Astrocyte (in vitro differentiated cells and primary cell): ENCODE measurements at regions not wholly inside any gene's neighbourhood (a gene's known extent, or its start where the extent isn't known, plus 50 kb on each side); places are given as distances from the start of the nearest gene placed in this dataset.

ENCODE experiments used
- DNase-seq: peaks from one replicate; pipeline ENCODE4 v3.0.0-alpha.2; 2010; ENCODE audit warnings: low read depth
- FAIRE-seq: peaks from 2 replicates; lab custom pipeline; 2011; peaks lifted over from hg19 to GRCh38; lab: Jason Lieb, UNC
- H2AFZ ChIP-seq: 2 replicates; pipeline ENCODE4 v1.6.0; 2012; ENCODE audit warnings: low read depth, low read length, inconsistent platforms
- H3K27ac ChIP-seq: 2 replicates; pipeline ENCODE4 v1.5.1; 2011; ENCODE audit warnings: low read depth, low read length, inconsistent platforms
- H3K27me3 ChIP-seq: 2 replicates; pipeline ENCODE4 v1.6.0; 2011; ENCODE audit warnings: low read length, inconsistent platforms; ENCODE audit not compliant: insufficient read depth
- H3K36me3 ChIP-seq: 2 replicates; pipeline ENCODE4 v1.5.1; 2011; ENCODE audit warnings: low read length, inconsistent platforms; ENCODE audit not compliant: insufficient read depth
- H3K4me1 ChIP-seq: 2 replicates; pipeline ENCODE4 v1.5.1; 2011; ENCODE audit warnings: low read length, inconsistent platforms; ENCODE audit not compliant: insufficient read depth
- H3K4me2 ChIP-seq: 2 replicates; pipeline ENCODE4 v1.6.0; 2012; ENCODE audit warnings: low read length, inconsistent platforms
- H3K4me3 ChIP-seq: 2 replicates; pipeline ENCODE4 v1.5.1; 2011; ENCODE audit warnings: low read depth, mild to moderate bottlenecking, low read length, inconsistent platforms; ENCODE audit not compliant: insufficient read depth
- H3K79me2 ChIP-seq: 2 replicates; pipeline ENCODE4 v1.6.0; 2012; ENCODE audit warnings: mild to moderate bottlenecking, low read length, inconsistent platforms; ENCODE audit not compliant: insufficient read depth
- H3K9ac ChIP-seq: 2 replicates; pipeline ENCODE4 v1.6.0; 2012; ENCODE audit warnings: mild to moderate bottlenecking, low read length, inconsistent platforms
- H3K9me3 ChIP-seq: 2 replicates; pipeline ENCODE4 v1.5.1; 2012; ENCODE audit warnings: low read depth, mild to moderate bottlenecking, low read length, inconsistent platforms; ENCODE audit not compliant: insufficient read depth
- H4K20me1 ChIP-seq: 2 replicates; pipeline ENCODE4 v1.6.0; 2012; ENCODE audit warnings: low read length, inconsistent platforms; ENCODE audit not compliant: insufficient read depth
- H3K27ac Mint-ChIP-seq: one replicate; pipeline ENCODE4 v1.8.0; 2021; ENCODE audit warnings: mild to moderate bottlenecking, mixed read lengths; ENCODE audit not compliant: unreplicated experiment
- H3K27me3 Mint-ChIP-seq: one replicate; pipeline ENCODE4 v1.8.0; 2021; ENCODE audit warnings: low read depth, mixed read lengths; ENCODE audit not compliant: unreplicated experiment
- H3K36me3 Mint-ChIP-seq: one replicate; pipeline ENCODE4 v1.8.0; 2021; ENCODE audit warnings: low read depth, mixed read lengths; ENCODE audit not compliant: unreplicated experiment
- H3K4me1 Mint-ChIP-seq: one replicate; pipeline ENCODE4 v1.8.0; 2021; ENCODE audit warnings: low read depth, mixed read lengths; ENCODE audit not compliant: unreplicated experiment
- H3K4me3 Mint-ChIP-seq: one replicate; pipeline ENCODE4 v1.8.0; 2021; ENCODE audit warnings: mild to moderate bottlenecking, moderate library complexity, mixed read lengths; ENCODE audit not compliant: unreplicated experiment
- H3K9me3 Mint-ChIP-seq: one replicate; pipeline ENCODE4 v1.8.0; 2021; ENCODE audit warnings: mild to moderate bottlenecking, mixed read lengths; ENCODE audit not compliant: unreplicated experiment
- CTCF ChIP-seq: IDR thresholded peaks from 2 replicates; pipeline ENCODE4 v1.5.1; 2011; ENCODE audit warnings: low read depth, mild to moderate bottlenecking, inconsistent platforms, low read length, moderate library complexity; ENCODE audit not compliant: insufficient read depth
- EZH2 ChIP-seq: IDR thresholded peaks from 2 replicates; pipeline ENCODE4 v1.6.1; 2012; ENCODE audit warnings: mild to moderate bottlenecking, low read length, inconsistent platforms; ENCODE audit not compliant: insufficient read depth

- no peaks in the 10 kb centered on the region for H3K36me3 Mint-ChIP-seq
- H3K9me3 ChIP-seq = no peaks in the 10 kb centered on the region
- H3K27ac ChIP-seq = no peak overlapping the region
- H3K4me3 ChIP-seq = no peak overlapping the region
- H3K4me1 Mint-ChIP-seq = peaks cover 5% of the 10 kb centered on the region
- no peak for TF ChIP-seq EZH2
- TF ChIP-seq CTCF = no peak
- no peaks in the 10 kb centered on the region for H3K36me3 ChIP-seq
- no peaks in the 10 kb centered on the region for H3K79me2 ChIP-seq
- DNase-seq (no peak), FAIRE-seq (no peak)
- no peak overlapping the region for H3K9ac ChIP-seq
- H2AFZ ChIP-seq = no peak overlapping the region
- no peaks in the 10 kb centered on the region for H3K27me3 Mint-ChIP-seq
- H3K27ac Mint-ChIP-seq = no peak overlapping the region
- H3K4me1 ChIP-seq = no peaks in the 10 kb centered on the region
- H3K27me3 ChIP-seq = peaks cover 2% of the 10 kb centered on the region
- no peak overlapping the region for H3K4me3 Mint-ChIP-seq
- no peaks in the 10 kb centered on the region for H3K9me3 Mint-ChIP-seq
- no peaks in the 10 kb centered on the region for H4K20me1 ChIP-seq
- no peak overlapping the region for H3K4me2 ChIP-seq
Measured at GRCh38 chr2:106292627-106293026, 98.5 kb upstream of the UXS1 start.

- Histone ChIP-seq H3K27ac (no peak overlapping the region), H3K4me3 (no peak overlapping the region), H3K9ac (no peak overlapping the region), H3K36me3 (no peaks in the 10 kb centered on the region), H3K27me3 (no peaks in the 10 kb centered on the region), H3K79me2 (no peaks in the 10 kb centered on the region), H3K4me1 (no peaks in the 10 kb centered on the region), H3K4me2 (no peak overlapping the region), H3K9me3 (no peaks in the 10 kb centered on the region), H2AFZ (no peak overlapping the region), H4K20me1 (no peaks in the 10 kb centered on the region)
- Mint-ChIP-seq H3K4me3 (no peak overlapping the region), H3K9me3 (no peaks in the 10 kb centered on the region), H3K4me1 (no peaks in the 10 kb centered on the region), H3K36me3 (no peaks in the 10 kb centered on the region), H3K27ac (no peak overlapping the region), H3K27me3 (peaks cover 6% of the 10 kb centered on the region)
- FAIRE-seq = no peak
- DNase-seq = no peak
- TF ChIP-seq CTCF (no peak), EZH2 (no peak)
Measured at GRCh38 chr2:106288873-106289272, 94.8 kb upstream of the UXS1 start.

- Histone ChIP-seq H3K27me3 (no peaks in the 10 kb centered on the region), H3K4me2 (no peak overlapping the region), H3K9me3 (no peaks in the 10 kb centered on the region), H3K36me3 (no peaks in the 10 kb centered on the region), H2AFZ (no peak overlapping the region), H3K4me3 (no peak overlapping the region), H3K27ac (no peak overlapping the region), H3K4me1 (no peaks in the 10 kb centered on the region), H3K9ac (no peak overlapping the region), H4K20me1 (no peaks in the 10 kb centered on the region), H3K79me2 (no peaks in the 10 kb centered on the region)
- no peaks in the 10 kb centered on the region for H3K36me3 Mint-ChIP-seq
- DNase-seq (no peak), FAIRE-seq (no peak)
- H3K27me3 Mint-ChIP-seq = peaks cover 17% of the 10 kb centered on the region
- TF ChIP-seq CTCF (no peak), EZH2 (no peak)
- peaks cover 2% of the 10 kb centered on the region for H3K4me1 Mint-ChIP-seq
- H3K4me3 Mint-ChIP-seq = no peak overlapping the region
- H3K9me3 Mint-ChIP-seq = no peaks in the 10 kb centered on the region
- H3K27ac Mint-ChIP-seq = no peak overlapping the region
Measured at GRCh38 chr2:106285237-106285829, 91.2 kb upstream of the UXS1 start.
